ENCODE measurements at regions not wholly inside any gene's neighbourhood (a gene's known extent, or its start where the extent isn't known, plus 50 kb on each side); places are given as distances from the start of the nearest gene placed in this dataset.

GRCh38 chr5:7050986-7051385 is 337.8 kb downstream of the TENT4A start:
- TF ChIP-seq CTCF (IDR thresholded peaks at IDR 0.05) (no peak), POLR2A (IDR thresholded peaks at IDR 0.05) (no peak), POLR2AphosphoS5 (IDR thresholded peaks at IDR 0.05) (no peak), EP300 (IDR thresholded peaks at IDR 0.05) (no peak)

Measured in upper lobe of left lung (tissue), 4 donors.